SK-N-SH treated with all-trans-retinoic acid at 6 μM for 48 hours (cell line): ENCODE measurements at regions not wholly inside any gene's neighbourhood (a gene's known extent, or its start where the extent isn't known, plus 50 kb on each side); places are given as distances from the start of the nearest gene placed in this dataset.

ENCODE experiments used
- TOX ChIP-seq: fragments of 250-450 bp; sonication (Bioruptor Pico); IDR thresholded peaks from 2 replicates; pipeline ENCODE4 v1.8.0; 2021; ENCODE audit warnings: mild to moderate bottlenecking, moderate library complexity, borderline replicate concordance
- ZNF565 ChIP-seq: fragments of 450-650 bp; formaldehyde crosslinking; conservative IDR thresholded peaks from 2 replicates; pipeline ENCODE4 v1.5.0; 2020; ENCODE audit warnings: low read depth, mild to moderate bottlenecking, moderate library complexity

- TF ChIP-seq TOX (CRISPR knock-in tag), result no peak
- no peak for TF ChIP-seq ZNF565 (CRISPR knock-in tag)
Measured at GRCh38 chr16:86319585-86320236, 190.6 kb upstream of the FOXF1 start.
